Skeletal muscle cell (primary cell): ENCODE measurements at regions not wholly inside any gene's neighbourhood (a gene's known extent, or its start where the extent isn't known, plus 50 kb on each side); places are given as distances from the start of the nearest gene placed in this dataset.
"Not testable (repeated sequence)": the region's sequence is repeated elsewhere in the genome, so short reads cannot be mapped to it uniquely, and the experiment has no call there.

Experiments
- DNase-seq: peaks from one replicate; pipeline ENCODE4 v3.0.0-alpha.2; 2010; ENCODE audit warnings: low read depth
- H3K4me3 ChIP-seq: 2 replicates; pipeline ENCODE4 v1.5.1; 2011; ENCODE audit warnings: low read depth, mild to moderate bottlenecking, control low read depth, low read length, moderate library complexity

DNA sequence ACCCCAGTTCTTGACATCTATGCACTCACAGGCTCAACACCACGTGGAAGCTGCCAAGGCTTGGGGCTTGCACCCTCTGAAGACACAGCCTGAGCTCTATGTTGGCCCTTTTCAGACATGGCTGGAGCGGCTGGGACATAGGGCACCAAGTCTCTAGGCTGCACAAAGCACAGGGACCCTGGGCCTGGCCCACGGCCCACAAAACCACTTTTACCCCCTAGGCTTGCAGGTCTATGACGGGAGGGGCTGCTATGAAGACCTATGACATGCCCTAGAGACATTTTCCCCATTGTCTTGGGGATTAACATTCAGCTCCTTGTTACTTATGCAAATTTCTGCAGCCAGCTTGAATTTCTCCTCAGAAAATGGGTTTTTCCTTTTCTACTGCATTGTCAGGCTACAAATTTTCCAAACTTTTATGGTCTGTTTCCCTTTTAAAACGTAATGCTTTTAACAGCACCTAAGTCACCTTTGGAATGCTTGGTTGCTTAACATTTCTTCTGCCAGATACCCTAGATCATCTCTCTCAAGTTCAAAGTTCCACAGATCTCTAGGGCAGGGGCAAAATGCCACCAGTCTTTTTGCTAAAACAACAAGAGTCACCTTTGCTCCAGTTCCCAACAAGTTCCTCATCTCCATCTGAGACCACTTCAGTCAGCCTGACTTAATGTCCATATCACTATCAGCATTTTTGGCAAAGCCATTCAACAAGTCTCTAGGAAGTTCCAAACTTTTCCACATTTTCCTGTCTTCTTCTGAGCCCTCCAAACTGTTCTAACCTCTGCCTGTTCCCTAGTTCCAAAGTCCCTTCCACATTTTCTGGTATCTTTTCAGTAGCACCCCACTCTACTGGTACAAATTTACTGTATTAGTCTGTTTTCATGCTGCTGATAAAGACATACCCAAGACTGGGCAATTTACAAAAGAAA lies 232.1 kb upstream of the IL12A start:
- DNase-seq, H3K4me3 ChIP-seq: not testable (repeated sequence)

- DNase-seq = no peak
- H3K4me3 ChIP-seq = no peak overlapping the region
Observed at GRCh38 chr3:159757341-159758060, 231.1 kb upstream of the IL12A start.

DNA sequence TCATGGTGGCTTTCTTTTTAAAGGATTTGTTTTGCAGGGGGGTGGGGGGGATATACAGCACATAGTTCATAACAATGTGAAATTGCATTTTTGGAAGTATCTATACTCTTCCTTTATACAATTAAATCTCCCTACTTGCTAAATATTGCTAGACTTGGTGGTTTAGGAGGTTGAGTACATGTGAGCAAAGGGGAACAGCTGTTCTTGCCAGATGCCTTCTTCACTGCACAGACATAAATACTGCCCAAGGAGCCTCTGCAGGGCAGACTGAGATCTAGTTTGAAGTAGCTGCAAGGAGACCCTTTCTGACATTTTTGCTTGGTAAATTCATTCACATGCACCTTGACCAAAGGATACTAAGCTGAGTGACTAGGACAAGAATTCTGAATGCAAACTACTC lies 228.6 kb upstream of the IL12A start:
- no peak overlapping the region for H3K4me3 ChIP-seq
- DNase-seq = no peak

- DNase-seq = no peak
- H3K4me3 ChIP-seq = no peak overlapping the region
Observed at GRCh38 chr3:159761369-159761768, 227.3 kb upstream of the IL12A start.

DNA sequence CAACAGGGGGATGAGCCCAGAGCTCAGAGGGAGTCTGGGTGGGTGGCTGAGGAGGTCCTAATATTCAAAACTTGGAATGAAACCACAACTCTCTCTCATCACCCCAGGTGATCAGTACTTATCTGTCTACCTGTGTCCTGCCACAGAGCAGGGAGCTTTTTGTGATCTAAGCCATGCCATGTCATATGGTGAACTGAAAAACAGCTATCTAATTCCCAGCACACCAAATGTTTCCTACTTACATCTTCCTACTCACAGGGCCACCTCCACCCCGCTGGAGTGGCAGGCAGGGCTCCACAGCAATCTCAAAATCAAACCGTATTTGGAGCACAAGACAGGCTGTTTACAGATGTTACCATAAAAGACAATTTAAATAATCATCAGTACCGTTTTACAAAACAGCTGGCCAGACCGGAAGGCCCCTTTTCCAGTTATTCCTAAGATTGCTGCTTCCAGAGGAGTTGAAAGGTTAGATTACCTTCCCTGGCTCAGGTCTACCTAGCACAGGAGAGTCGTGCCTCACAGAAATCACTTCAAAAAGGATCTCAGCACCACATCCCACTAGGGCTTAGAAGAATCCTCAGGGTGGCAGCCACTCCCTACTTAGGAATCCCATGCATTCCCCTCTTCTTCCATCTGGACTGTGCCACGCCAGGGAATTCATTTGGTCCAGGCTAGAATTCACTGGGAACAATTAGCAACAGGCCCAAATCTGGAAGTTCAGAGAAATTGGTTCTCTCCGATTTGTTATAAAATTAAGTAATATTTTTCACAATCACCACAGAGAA lies 226.6 kb upstream of the IL12A start:
- H3K4me3 ChIP-seq = no peak overlapping the region
- no peak for DNase-seq

DNA sequence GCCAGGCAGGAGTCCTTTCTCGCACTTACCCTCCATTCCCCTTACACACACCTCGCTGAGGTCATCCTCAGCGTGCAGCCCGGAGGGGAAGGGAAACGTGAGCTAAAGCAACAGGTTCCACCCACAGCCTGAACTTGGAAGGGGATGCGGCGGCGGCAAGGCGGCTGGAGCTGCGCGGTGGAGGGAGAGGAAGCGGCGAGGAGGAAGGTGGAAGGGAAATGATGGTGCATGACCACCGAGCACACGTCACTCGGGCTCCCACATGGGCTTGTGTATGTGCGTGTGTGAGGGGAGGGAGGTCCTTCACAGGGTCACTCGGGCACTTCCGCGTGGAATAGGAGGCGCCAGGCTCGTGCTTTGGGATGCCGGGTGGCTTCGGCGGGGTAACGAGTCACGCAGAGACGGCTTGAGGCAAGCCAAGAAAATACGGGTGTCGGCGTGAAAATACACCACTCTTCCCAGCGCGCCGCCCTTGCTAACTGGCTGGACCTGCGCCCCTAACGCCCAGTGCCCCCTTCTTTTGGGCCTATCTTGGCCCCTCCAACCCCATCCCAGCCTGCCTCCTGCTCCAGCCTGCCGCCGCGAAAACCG lies 225.5 kb upstream of the IL12A start:
- H3K4me3 ChIP-seq = peak overlapping the region; percentile 75
- peak; percentile 69 for DNase-seq

DNA sequence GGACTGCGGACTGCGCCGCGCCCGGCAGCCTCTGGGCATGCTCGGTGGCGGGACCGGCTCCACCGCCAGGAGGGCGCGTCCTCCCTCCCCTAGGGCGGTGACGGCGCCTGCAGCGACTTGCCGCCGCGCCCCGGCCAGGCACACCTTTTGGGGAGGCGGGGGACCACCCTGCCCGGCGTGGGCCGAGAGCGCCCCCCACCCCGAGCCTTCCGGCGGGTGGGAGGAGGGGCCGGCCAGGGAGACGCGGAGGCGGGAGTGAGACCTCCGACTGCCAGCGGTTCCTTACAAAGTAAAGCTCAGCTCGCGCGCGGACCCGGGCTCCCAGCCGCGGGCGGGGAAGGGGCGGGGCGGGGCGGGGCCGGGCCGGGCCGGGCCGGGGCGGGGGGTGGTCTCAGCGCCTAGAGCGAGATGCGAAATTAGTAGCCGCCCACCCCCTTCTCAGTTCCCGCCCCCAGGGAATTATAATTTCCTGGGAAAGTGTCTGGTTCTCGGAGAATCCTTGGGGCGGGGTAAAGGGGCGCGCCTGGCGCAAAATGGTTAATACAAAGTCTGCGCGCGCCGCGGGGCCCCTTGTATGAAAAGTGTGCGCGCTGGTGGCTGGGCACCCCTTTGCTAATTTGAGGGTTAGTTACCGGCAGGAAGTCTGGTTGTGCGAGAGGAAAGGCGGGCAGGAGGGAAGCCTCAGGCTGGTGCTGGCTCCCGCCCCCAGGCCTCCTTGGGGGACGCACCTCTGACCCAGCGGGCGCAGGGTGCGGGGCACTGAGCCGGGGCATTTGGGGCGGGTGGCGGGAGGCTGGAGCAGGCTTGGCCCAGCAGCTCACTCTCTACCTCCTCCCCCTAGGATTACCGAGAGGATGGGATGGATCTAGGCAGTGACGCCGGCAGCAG lies 224.8 kb upstream of the IL12A start:
- DNase-seq = no peak
- peak overlapping the region; percentile 75 for H3K4me3 ChIP-seq

- H3K4me3 ChIP-seq = peak overlapping the region; percentile 75
- DNase-seq = no peak
Observed at GRCh38 chr3:159764490-159765029, 224.1 kb upstream of the IL12A start.

GRCh38 chr3:159765030-159765859 lies 223.4 kb upstream of the IL12A start:
- DNase-seq = peak; percentile 93
- peak overlapping the region; percentile 75 for H3K4me3 ChIP-seq

DNA sequence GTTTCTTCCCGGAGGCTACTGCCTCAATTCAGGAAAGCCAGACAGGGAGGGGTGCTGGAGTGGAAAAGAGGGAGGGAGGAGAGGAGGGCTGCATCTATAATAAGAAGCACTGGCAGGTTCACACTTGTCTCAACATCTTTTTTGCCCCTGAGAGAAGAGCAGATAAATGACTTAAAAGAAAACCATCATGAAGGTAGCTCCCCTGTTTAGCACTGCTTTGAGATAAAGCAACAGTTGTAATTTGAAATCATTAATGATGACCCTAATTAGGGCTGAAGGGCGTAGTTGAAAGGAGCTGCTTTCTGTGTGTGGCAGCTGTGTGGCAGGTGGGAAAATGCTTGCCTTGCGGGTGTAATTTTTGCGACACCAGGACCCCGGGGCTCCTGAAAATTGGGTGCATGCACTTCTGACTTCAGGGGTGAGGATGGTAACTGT lies 222.8 kb upstream of the IL12A start:
- DNase-seq = no peak
- H3K4me3 ChIP-seq = peak overlapping the region; percentile 75

DNA sequence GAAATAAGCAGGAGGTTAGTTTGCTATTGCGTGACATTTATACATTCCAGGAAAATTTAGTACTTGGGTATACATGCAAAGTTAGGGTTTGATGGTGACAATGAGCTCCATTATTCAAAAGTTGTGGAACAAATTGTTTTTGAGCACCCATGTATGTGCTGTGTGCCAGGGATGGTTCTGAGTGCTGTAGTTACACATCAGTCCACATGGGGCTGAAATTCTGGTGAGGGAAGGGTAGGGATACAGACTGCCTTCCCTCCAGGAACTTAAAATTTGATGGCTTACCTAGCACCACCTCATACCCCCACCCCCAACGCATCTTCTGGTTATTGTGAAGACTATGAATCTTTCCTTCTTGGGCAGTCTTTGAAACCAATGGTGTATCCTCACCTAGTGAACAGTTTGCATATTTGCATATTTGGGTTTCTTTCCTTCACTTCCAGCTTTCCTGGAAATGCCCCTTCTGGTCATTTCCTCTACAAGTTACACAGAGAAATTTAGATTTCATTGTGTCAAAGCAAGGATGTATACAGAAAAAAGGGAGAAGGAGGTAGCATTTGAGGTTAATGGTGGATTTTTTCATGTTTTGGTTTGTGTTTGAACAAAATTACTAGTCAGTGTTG lies 222.0 kb upstream of the IL12A start:
- H3K4me3 ChIP-seq = peak overlapping the region; percentile 75
- DNase-seq = no peak

DNA sequence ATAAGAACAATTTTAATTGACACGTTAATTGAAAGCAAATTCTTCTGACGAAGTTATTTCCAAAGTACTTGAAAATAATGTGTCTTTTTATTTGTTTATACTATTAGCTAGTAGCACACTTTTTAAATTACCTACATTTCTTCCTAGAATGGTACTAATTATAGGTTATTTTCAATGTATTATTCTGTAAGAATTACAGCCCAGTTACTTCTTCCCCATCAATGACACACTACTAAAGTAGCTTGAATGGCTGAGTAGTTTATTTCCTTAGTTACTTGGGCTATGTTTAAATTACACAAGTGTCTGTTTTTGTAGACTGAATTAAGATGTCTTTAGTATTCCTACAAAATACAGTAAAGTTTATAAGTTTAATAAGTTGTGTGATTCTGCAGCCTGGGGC lies 217.6 kb upstream of the IL12A start:
- no peak for DNase-seq
- H3K4me3 ChIP-seq = no peak overlapping the region

DNA sequence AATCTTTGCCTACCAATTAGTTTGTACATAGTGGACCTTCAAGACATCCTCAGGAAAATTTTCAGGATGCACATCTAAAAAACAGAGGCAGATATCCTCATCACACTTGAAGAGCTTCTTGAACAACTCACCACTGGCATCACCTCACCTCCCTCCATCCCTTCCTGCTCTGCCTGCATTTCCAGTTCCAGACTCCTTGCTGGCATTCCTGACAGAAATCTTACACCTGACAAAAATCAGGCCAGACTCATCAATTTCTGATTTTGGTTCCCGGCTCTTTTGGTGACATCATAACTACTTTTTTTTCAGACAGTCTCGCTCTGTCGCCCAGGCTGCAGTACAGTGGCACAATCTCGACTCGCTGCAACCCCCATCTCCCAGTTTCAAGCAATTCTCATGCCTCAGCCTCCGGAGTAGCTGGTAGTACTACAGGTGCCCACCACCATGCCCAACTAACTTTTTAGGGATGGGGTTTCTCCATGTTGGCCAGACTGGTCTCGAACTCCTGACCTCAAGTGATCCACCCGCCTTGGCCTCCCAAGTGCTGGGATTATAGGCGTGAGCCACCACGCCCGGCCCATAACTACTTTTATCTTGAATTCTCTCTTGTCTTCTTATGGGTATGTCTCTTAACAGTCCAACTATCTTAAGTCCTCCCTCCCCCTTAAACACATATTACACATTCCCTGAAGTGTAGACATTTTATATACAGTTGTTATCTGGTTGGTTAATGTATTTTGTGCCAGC lies 216.6 kb upstream of the IL12A start:
- no peak overlapping the region for H3K4me3 ChIP-seq
- no peak for DNase-seq

DNA sequence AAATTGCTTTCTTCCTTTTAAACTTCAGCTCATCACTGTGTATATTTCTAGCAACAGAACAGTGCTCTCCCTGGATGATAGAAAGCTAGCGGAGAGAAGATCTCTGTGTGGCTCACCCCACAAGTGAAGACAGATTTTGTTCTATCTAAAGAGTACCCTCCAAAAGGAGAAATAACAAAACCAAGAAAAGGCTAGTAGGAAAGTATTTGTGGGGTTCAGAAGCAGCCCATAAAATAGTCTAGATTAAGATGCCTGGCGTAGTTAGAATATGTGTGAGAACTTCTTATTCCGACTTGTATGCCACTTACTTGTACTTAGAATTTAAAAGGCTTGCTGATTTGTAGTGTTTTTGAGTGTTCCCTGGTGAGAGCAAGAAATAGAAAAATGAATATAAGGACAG lies 214.9 kb upstream of the IL12A start:
- no peak for DNase-seq
- no peak overlapping the region for H3K4me3 ChIP-seq

- DNase-seq = no peak
- no peak overlapping the region for H3K4me3 ChIP-seq
Observed at GRCh38 chr3:159775372-159775961, 213.2 kb upstream of the IL12A start.

- DNase-seq = no peak
- no peak overlapping the region for H3K4me3 ChIP-seq
Observed at GRCh38 chr3:159776779-159777178, 211.9 kb upstream of the IL12A start.
